Hepatocyte (in vitro differentiated cells): ENCODE measurements at regions not wholly inside any gene's neighbourhood (a gene's known extent, or its start where the extent isn't known, plus 50 kb on each side); places are given as distances from the start of the nearest gene placed in this dataset.
A peak's percentile ranks its signal among the peaks of the same experiment; 100 is the strongest.
"Not testable (repeated sequence)": the region's sequence is repeated elsewhere in the genome, so short reads cannot be mapped to it uniquely, and the experiment has no call there.

Experiments
- DNase-seq: peaks from one replicate; pipeline ENCODE4 v3.0.0-alpha.2; 2016; ENCODE audit warnings: low spot score
- H2AFZ ChIP-seq: fragments of 200-600 bp; sonication (generic); 2 replicates; pipeline ENCODE4 v1.6.0; 2016; ENCODE audit warnings: antibody characterized with exemption, mild to moderate bottlenecking
- H3K27ac ChIP-seq: fragments of 200-600 bp; sonication (generic); 2 replicates; pipeline ENCODE4 v1.5.1; 2016; ENCODE audit warnings: mild to moderate bottlenecking
- H3K27me3 ChIP-seq: fragments of 200-600 bp; sonication (generic); 2 replicates; pipeline ENCODE4 v1.6.1; 2016
- H3K36me3 ChIP-seq: fragments of 200-600 bp; sonication (generic); replicated peaks from 2 replicates; pipeline ENCODE4 v1.5.1; 2016; ENCODE audit warnings: low read depth; ENCODE audit not compliant: insufficient read depth
- H3K4me1 ChIP-seq: fragments of 200-600 bp; sonication (generic); 2 replicates; pipeline ENCODE4 v1.5.1; 2016; ENCODE audit warnings: mild to moderate bottlenecking, moderate library complexity; ENCODE audit not compliant: insufficient read depth
- H3K4me2 ChIP-seq: fragments of 200-600 bp; sonication (generic); 2 replicates; pipeline ENCODE4 v1.6.0; 2016
- H3K4me3 ChIP-seq: fragments of 200-600 bp; sonication (generic); 2 replicates; pipeline ENCODE4 v1.5.1; 2016; ENCODE audit warnings: mild to moderate bottlenecking
- H3K79me2 ChIP-seq: fragments of 200-600 bp; sonication (generic); 2 replicates; pipeline ENCODE4 v1.6.0; 2017; ENCODE audit warnings: mild to moderate bottlenecking
- H3K9me2 ChIP-seq: fragments of 200-600 bp; sonication (generic); replicated peaks from 2 replicates; pipeline ENCODE4 v1.6.0; 2017; ENCODE audit warnings: mild to moderate bottlenecking; ENCODE audit not compliant: insufficient read depth
- H3K9me3 ChIP-seq: fragments of 200-600 bp; sonication (generic); 2 replicates; pipeline ENCODE4 v1.5.1; 2016; ENCODE audit warnings: low read depth, mild to moderate bottlenecking
- H4K20me1 ChIP-seq: fragments of 200-600 bp; sonication (generic); 2 replicates; pipeline ENCODE4 v1.6.0; 2016; ENCODE audit warnings: mild to moderate bottlenecking; ENCODE audit not compliant: insufficient read depth, poor library complexity, severe bottlenecking
- CTCF ChIP-seq: fragments of 200-600 bp; sonication (generic); IDR thresholded peaks from 2 replicates; pipeline ENCODE4 v1.5.1; 2016; ENCODE audit warnings: antibody characterized with exemption, mild to moderate bottlenecking; ENCODE audit not compliant: poor library complexity
- EZH2 ChIP-seq: fragments of 200-600 bp; sonication (generic); IDR thresholded peaks from 2 replicates; pipeline ENCODE4 v1.6.1; 2016; ENCODE audit warnings: antibody characterized with exemption, mild to moderate bottlenecking, borderline replicate concordance
- EZH2phosphoT487 ChIP-seq: fragments of 200-600 bp; sonication (generic); IDR thresholded peaks from one replicate; pipeline ENCODE4 v1.6.1; 2018; ENCODE audit warnings: antibody characterized with exemption, mild to moderate bottlenecking, low read depth, moderate library complexity; ENCODE audit not compliant: unreplicated experiment, severe bottlenecking
- WGBS: methylation state at CpG from one replicate; pipeline ENCODE4 v1.1.6; 2016; ENCODE audit warnings: low lambda C conversion rate; ENCODE audit errors: missing lambda C conversion rate; 5-methylcytosine and 5-hydroxymethylcytosine counted together

- Histone ChIP-seq H3K4me3 (no peak overlapping the region), H3K9me2 (no peaks in the 10 kb centered on the region), H3K27ac (peak overlapping the region; percentile 65), H3K9me3 (no peaks in the 10 kb centered on the region), H3K27me3 (no peaks in the 10 kb centered on the region), H3K79me2 (no peaks in the 10 kb centered on the region), H3K4me2 (peak overlapping the region; percentile 70), H3K4me1 (peaks cover 12% of the 10 kb centered on the region), H4K20me1 (no peaks in the 10 kb centered on the region), H3K36me3 (no peaks in the 10 kb centered on the region), H2AFZ (peak overlapping the region; percentile 42)
- peak; percentile 15 for TF ChIP-seq CTCF
- TF ChIP-seq EZH2 = no peak
- peak; percentile 77 for DNase-seq
- 35% methylated on average over 10 of the region's 10 CpGs for WGBS
Measured at GRCh38 chr21:41611966-41612606, 104.1 kb upstream of the TMPRSS2 start.

GRCh38 chr21:41611441-41611840, 103.5 kb upstream of the TMPRSS2 start:
- 71% methylated on average over 5 of the region's 5 CpGs for WGBS
- Histone ChIP-seq H3K4me1 (peaks cover 10% of the 10 kb centered on the region), H3K4me2 (no peak overlapping the region), H2AFZ (no peak overlapping the region), H3K9me3 (no peaks in the 10 kb centered on the region), H3K9me2 (no peaks in the 10 kb centered on the region), H4K20me1 (no peaks in the 10 kb centered on the region), H3K36me3 (no peaks in the 10 kb centered on the region), H3K4me3 (no peak overlapping the region), H3K27me3 (no peaks in the 10 kb centered on the region), H3K27ac (no peak overlapping the region), H3K79me2 (no peaks in the 10 kb centered on the region)
- TF ChIP-seq EZH2 = no peak
- no peak for TF ChIP-seq CTCF
- TF ChIP-seq EZH2phosphoT487 = no peak
- no peak for DNase-seq

- not testable (repeated sequence) for H3K27me3 ChIP-seq, H3K79me2 ChIP-seq, H3K9me2 ChIP-seq, H2AFZ ChIP-seq, H3K27ac ChIP-seq, H4K20me1 ChIP-seq, H3K4me3 ChIP-seq, H3K36me3 ChIP-seq, H3K9me3 ChIP-seq, DNase-seq, H3K4me2 ChIP-seq
- WGBS = 95% methylated on average over 12 of the region's 12 CpGs
- peaks cover 12% of the 10 kb centered on the region for H3K4me1 ChIP-seq
Measured at GRCh38 chr21:41610840-41611115, 102.8 kb upstream of the TMPRSS2 start.

GRCh38 chr21:41610042-41610839, 102.3 kb upstream of the TMPRSS2 start:
- DNase-seq = peak; percentile 79
- Histone ChIP-seq H3K27me3 (no peaks in the 10 kb centered on the region), H2AFZ (no peak overlapping the region), H4K20me1 (no peaks in the 10 kb centered on the region), H3K4me2 (no peak overlapping the region), H3K79me2 (no peaks in the 10 kb centered on the region), H3K9me3 (no peaks in the 10 kb centered on the region), H3K36me3 (no peaks in the 10 kb centered on the region), H3K27ac (no peak overlapping the region), H3K4me3 (no peak overlapping the region), H3K4me1 (peaks cover 17% of the 10 kb centered on the region), H3K9me2 (no peaks in the 10 kb centered on the region)
- TF ChIP-seq EZH2 (no peak), CTCF (peak; percentile 59)
- 64% methylated on average over 20 of the region's 20 CpGs for WGBS
